ENCODE measurements at regions not wholly inside any gene's neighbourhood (a gene's known extent, or its start where the extent isn't known, plus 50 kb on each side); places are given as distances from the start of the nearest gene placed in this dataset.

DNA sequence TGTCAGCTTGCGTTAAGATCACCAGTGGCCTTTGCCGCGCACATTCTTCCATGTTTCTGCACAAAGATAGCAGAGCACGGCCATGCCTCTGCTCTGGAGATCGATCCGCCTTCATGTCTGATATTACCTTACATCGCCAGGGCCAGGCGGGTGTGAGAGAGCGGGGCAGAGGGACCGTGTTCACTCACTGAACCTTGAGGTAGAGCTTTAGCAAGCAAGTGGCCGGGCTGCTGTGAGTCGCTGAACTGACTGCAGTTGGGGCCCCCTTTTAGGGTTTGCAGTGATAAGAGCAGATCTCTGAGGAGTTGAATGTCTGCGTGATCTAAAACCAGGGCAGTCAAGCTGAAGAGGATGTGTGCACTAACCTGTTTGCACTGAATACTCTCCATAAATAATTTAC, 275.4 kb upstream of the OBI1 start:
- Histone ChIP-seq H3K9me2 (replicated peaks; ENCODE audit: control insufficient read depth, low read length) (no peaks in the 10 kb centered on the region), H3K9me3 (ENCODE audit: control insufficient read depth, insufficient read depth, low read length) (no peaks in the 10 kb centered on the region), H3K27ac (ENCODE audit: low read depth, low read length) (no peak overlapping the region), H3K4me2 (ENCODE audit: low read length) (no peak overlapping the region), H3K4me1 (ENCODE audit: control insufficient read depth, low read length) (no peaks in the 10 kb centered on the region), H3F3A (ENCODE audit: control insufficient read depth, insufficient read depth) (no peaks in the 10 kb centered on the region), H4K20me1 (ENCODE audit: control insufficient read depth, insufficient read depth, low read depth, low read length) (no peaks in the 10 kb centered on the region), H3K36me3 (ENCODE audit: control insufficient read depth, low read length) (no peaks in the 10 kb centered on the region), H3K27me3 (ENCODE audit: control insufficient read depth, low read length) (no peaks in the 10 kb centered on the region), H3K4me3 (ENCODE audit: low read length) (no peak overlapping the region), H3K79me2 (ENCODE audit: control insufficient read depth, low read length) (no peaks in the 10 kb centered on the region)
- TF ChIP-seq, protein P1, sequence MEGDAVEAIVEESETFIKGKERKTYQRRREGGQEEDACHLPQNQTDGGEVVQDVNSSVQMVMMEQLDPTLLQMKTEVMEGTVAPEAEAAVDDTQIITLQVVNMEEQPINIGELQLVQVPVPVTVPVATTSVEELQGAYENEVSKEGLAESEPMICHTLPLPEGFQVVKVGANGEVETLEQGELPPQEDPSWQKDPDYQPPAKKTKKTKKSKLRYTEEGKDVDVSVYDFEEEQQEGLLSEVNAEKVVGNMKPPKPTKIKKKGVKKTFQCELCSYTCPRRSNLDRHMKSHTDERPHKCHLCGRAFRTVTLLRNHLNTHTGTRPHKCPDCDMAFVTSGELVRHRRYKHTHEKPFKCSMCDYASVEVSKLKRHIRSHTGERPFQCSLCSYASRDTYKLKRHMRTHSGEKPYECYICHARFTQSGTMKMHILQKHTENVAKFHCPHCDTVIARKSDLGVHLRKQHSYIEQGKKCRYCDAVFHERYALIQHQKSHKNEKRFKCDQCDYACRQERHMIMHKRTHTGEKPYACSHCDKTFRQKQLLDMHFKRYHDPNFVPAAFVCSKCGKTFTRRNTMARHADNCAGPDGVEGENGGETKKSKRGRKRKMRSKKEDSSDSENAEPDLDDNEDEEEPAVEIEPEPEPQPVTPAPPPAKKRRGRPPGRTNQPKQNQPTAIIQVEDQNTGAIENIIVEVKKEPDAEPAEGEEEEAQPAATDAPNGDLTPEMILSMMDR (IDR thresholded peaks at IDR 0.05; ENCODE audit: low read depth, low read length, poor library complexity, severe bottlenecking) = no peak
- TF ChIP-seq EZH2phosphoT487 (IDR thresholded peaks at IDR 0.05; ENCODE audit: borderline replicate concordance, low read length) = no peak

DNA sequence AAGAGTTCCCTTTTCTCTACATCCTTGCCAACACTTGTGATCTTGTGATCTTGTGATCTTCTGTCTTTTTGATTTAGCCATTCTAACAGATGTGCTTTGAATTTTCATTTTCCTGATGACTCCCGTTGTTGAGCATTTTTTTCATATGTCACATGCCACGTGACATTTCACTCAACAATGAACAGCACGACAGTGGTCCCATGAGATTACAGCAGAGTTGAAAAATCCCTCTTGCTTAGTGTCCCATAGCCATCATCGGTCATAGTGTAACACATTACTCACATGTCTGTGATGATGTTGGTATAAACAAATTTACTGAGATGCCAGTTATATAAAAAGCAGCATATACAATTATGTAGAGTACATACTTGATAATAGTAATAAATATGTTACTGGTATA, 256.1 kb upstream of the OBI1 start:
- no peak overlapping the region for H3K27ac ChIP-seq (ENCODE audit: low read depth, low read length)
- no peaks in the 10 kb centered on the region for H3K9me3 ChIP-seq (ENCODE audit: control insufficient read depth, insufficient read depth, low read length)
- no peak overlapping the region for H3K4me3 ChIP-seq (ENCODE audit: low read length)
- H3K4me1 ChIP-seq (ENCODE audit: control insufficient read depth, low read length) = no peaks in the 10 kb centered on the region
- no peaks in the 10 kb centered on the region for H3F3A ChIP-seq (ENCODE audit: control insufficient read depth, insufficient read depth)
- TF ChIP-seq, protein P1 (IDR thresholded peaks at IDR 0.05; ENCODE audit: low read depth, low read length, poor library complexity, severe bottlenecking) = no peak
- no peak for TF ChIP-seq EZH2phosphoT487 (IDR thresholded peaks at IDR 0.05; ENCODE audit: borderline replicate concordance, low read length)
- H3K9me2 ChIP-seq (replicated peaks; ENCODE audit: control insufficient read depth, low read length) = no peaks in the 10 kb centered on the region; the same call in 1 of the 2 replicates
- no peaks in the 10 kb centered on the region for H3K36me3 ChIP-seq (ENCODE audit: control insufficient read depth, low read length)
- H3K4me2 ChIP-seq (ENCODE audit: low read length) = no peak overlapping the region
- no peaks in the 10 kb centered on the region for H4K20me1 ChIP-seq (ENCODE audit: control insufficient read depth, insufficient read depth, low read depth, low read length)
- H3K79me2 ChIP-seq (ENCODE audit: control insufficient read depth, low read length) = no peaks in the 10 kb centered on the region
- H3K27me3 ChIP-seq (ENCODE audit: control insufficient read depth, low read length) = no peaks in the 10 kb centered on the region

DNA sequence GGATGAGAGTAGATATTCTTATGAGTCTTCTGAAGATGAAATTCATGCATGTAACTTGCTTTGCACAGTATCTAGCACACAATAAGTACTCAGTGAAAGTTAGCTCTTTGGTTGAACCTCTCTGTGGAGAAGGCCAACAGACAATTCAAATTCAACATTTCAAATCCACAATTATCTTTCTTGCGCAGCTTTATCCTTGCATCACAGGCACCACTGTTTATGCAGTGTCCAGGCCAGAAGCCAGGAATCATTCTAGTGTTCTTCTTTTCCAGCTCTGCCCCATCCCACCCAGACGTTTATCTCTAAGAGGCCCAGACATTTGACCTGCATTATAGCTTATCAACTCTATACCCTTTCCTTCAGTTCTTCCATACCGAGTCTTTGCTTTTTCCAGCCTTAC, 254.7 kb upstream of the OBI1 start:
- Histone ChIP-seq H3K27me3 (ENCODE audit: control insufficient read depth, low read length) (no peaks in the 10 kb centered on the region), H3K9me3 (ENCODE audit: control insufficient read depth, insufficient read depth, low read length) (no peaks in the 10 kb centered on the region), H3K4me2 (ENCODE audit: low read length) (no peak overlapping the region), H3K4me3 (ENCODE audit: low read length) (no peak overlapping the region), H3K79me2 (ENCODE audit: control insufficient read depth, low read length) (no peaks in the 10 kb centered on the region), H3F3A (ENCODE audit: control insufficient read depth, insufficient read depth) (no peaks in the 10 kb centered on the region), H3K4me1 (ENCODE audit: control insufficient read depth, low read length) (no peaks in the 10 kb centered on the region), H3K27ac (ENCODE audit: low read depth, low read length) (no peak overlapping the region), H4K20me1 (ENCODE audit: control insufficient read depth, insufficient read depth, low read depth, low read length) (no peaks in the 10 kb centered on the region), H3K36me3 (ENCODE audit: control insufficient read depth, low read length) (no peaks in the 10 kb centered on the region), H3K9me2 (replicated peaks; ENCODE audit: control insufficient read depth, low read length) (no peaks in the 10 kb centered on the region; the same call in 1 of the 2 replicates)
- no peak for TF ChIP-seq EZH2phosphoT487 (IDR thresholded peaks at IDR 0.05; ENCODE audit: borderline replicate concordance, low read length)
- TF ChIP-seq, protein P1 (IDR thresholded peaks at IDR 0.05; ENCODE audit: low read depth, low read length, poor library complexity, severe bottlenecking) = no peak

DNA sequence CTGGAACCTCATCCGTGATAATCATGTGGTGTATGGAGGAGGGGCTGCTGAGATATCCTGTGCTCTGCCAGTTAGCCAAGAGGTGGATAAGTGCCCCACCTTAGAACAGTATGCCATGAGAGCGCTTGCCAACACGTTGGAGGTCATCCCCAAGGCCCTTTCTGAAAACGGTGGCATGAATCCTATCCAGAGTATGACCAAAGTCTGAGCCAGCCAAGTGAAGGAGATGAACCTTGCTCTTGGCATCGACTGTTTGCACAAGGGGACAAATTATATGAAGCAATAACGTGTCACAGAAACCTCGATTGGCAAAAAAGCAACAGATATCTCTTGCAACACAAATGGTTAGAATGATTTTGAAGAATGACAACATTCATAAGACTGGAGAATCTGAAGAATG, 251.2 kb upstream of the OBI1 start:
- no peak overlapping the region for H3K4me3 ChIP-seq (ENCODE audit: low read length)
- H3K27me3 ChIP-seq (ENCODE audit: control insufficient read depth, low read length) = no peaks in the 10 kb centered on the region
- TF ChIP-seq, protein P1 (IDR thresholded peaks at IDR 0.05; ENCODE audit: low read depth, low read length, poor library complexity, severe bottlenecking) = no peak
- H3K4me1 ChIP-seq (ENCODE audit: control insufficient read depth, low read length) = no peaks in the 10 kb centered on the region
- no peaks in the 10 kb centered on the region for H4K20me1 ChIP-seq (ENCODE audit: control insufficient read depth, insufficient read depth, low read depth, low read length)
- H3K79me2 ChIP-seq (ENCODE audit: control insufficient read depth, low read length) = no peaks in the 10 kb centered on the region
- H3K27ac ChIP-seq (ENCODE audit: low read depth, low read length) = no peak overlapping the region
- no peaks in the 10 kb centered on the region for H3K9me3 ChIP-seq (ENCODE audit: control insufficient read depth, insufficient read depth, low read length)
- H3K4me2 ChIP-seq (ENCODE audit: low read length) = no peak overlapping the region
- H3F3A ChIP-seq (ENCODE audit: control insufficient read depth, insufficient read depth) = no peaks in the 10 kb centered on the region
- H3K9me2 ChIP-seq (replicated peaks; ENCODE audit: control insufficient read depth, low read length) = no peaks in the 10 kb centered on the region
- H3K36me3 ChIP-seq (ENCODE audit: control insufficient read depth, low read length) = no peaks in the 10 kb centered on the region
